ENCODE measurements at regions not wholly inside any gene's neighbourhood (a gene's known extent, or its start where the extent isn't known, plus 50 kb on each side); places are given as distances from the start of the nearest gene placed in this dataset.

GRCh38 chr6:167502471-167502870, 177.6 kb downstream of the TTLL2 start:
- Histone ChIP-seq H3K4me1 (ENCODE audit: insufficient read depth, low read length) (no peaks in the 10 kb centered on the region), H3K27ac (ENCODE audit: low read depth, low read length) (no peak overlapping the region), H3K79me2 (ENCODE audit: insufficient read depth, low read length) (no peaks in the 10 kb centered on the region), H2AFZ (ENCODE audit: low read length) (no peak overlapping the region), H3K36me3 (ENCODE audit: insufficient read depth, low read length) (no peaks in the 10 kb centered on the region), H3K4me2 (ENCODE audit: insufficient read depth, low read length) (no peak overlapping the region), H3K27me3 (ENCODE audit: insufficient read depth, low read length) (no peaks in the 10 kb centered on the region), H3K9me3 (ENCODE audit: low read depth, low read length) (no peaks in the 10 kb centered on the region), H3K4me3 (ENCODE audit: insufficient read depth, low read length) (no peak overlapping the region), H4K20me1 (ENCODE audit: insufficient read depth, low read length) (no peaks in the 10 kb centered on the region)
- DNase-seq (ENCODE audit: insufficient read length, low spot score, missing footprints) = no peak
- TF ChIP-seq, protein P1, sequence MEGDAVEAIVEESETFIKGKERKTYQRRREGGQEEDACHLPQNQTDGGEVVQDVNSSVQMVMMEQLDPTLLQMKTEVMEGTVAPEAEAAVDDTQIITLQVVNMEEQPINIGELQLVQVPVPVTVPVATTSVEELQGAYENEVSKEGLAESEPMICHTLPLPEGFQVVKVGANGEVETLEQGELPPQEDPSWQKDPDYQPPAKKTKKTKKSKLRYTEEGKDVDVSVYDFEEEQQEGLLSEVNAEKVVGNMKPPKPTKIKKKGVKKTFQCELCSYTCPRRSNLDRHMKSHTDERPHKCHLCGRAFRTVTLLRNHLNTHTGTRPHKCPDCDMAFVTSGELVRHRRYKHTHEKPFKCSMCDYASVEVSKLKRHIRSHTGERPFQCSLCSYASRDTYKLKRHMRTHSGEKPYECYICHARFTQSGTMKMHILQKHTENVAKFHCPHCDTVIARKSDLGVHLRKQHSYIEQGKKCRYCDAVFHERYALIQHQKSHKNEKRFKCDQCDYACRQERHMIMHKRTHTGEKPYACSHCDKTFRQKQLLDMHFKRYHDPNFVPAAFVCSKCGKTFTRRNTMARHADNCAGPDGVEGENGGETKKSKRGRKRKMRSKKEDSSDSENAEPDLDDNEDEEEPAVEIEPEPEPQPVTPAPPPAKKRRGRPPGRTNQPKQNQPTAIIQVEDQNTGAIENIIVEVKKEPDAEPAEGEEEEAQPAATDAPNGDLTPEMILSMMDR (IDR thresholded peaks at IDR 0.05; ENCODE audit: extremely low read depth, low read depth, low read length) = no peak

GRCh38 chr6:167504385-167504961, 179.6 kb downstream of the TTLL2 start:
- no peaks in the 10 kb centered on the region for H3K79me2 ChIP-seq (ENCODE audit: insufficient read depth, low read length)
- DNase-seq (ENCODE audit: insufficient read length, low spot score, missing footprints) = no peak
- H3K4me1 ChIP-seq (ENCODE audit: insufficient read depth, low read length) = no peaks in the 10 kb centered on the region
- H3K4me2 ChIP-seq (ENCODE audit: insufficient read depth, low read length) = no peak overlapping the region
- no peaks in the 10 kb centered on the region for H3K36me3 ChIP-seq (ENCODE audit: insufficient read depth, low read length)
- no peaks in the 10 kb centered on the region for H4K20me1 ChIP-seq (ENCODE audit: insufficient read depth, low read length)
- TF ChIP-seq, protein P1 (IDR thresholded peaks at IDR 0.05; ENCODE audit: extremely low read depth, low read depth, low read length) = no peak
- H3K9me3 ChIP-seq (ENCODE audit: low read depth, low read length) = no peaks in the 10 kb centered on the region
- no peak overlapping the region for H3K27ac ChIP-seq (ENCODE audit: low read depth, low read length)
- H3K27me3 ChIP-seq (ENCODE audit: insufficient read depth, low read length) = no peaks in the 10 kb centered on the region
- H2AFZ ChIP-seq (ENCODE audit: low read length) = no peak overlapping the region
- no peak overlapping the region for H3K4me3 ChIP-seq (ENCODE audit: insufficient read depth, low read length)

- Histone ChIP-seq H3K4me2 (ENCODE audit: insufficient read depth, low read length) (no peak overlapping the region), H3K4me1 (ENCODE audit: insufficient read depth, low read length) (no peaks in the 10 kb centered on the region), H2AFZ (ENCODE audit: low read length) (no peak overlapping the region), H4K20me1 (ENCODE audit: insufficient read depth, low read length) (no peaks in the 10 kb centered on the region), H3K27me3 (ENCODE audit: insufficient read depth, low read length) (no peaks in the 10 kb centered on the region), H3K27ac (ENCODE audit: low read depth, low read length) (no peak overlapping the region), H3K79me2 (ENCODE audit: insufficient read depth, low read length) (no peaks in the 10 kb centered on the region), H3K4me3 (ENCODE audit: insufficient read depth, low read length) (no peak overlapping the region), H3K9me3 (ENCODE audit: low read depth, low read length) (no peaks in the 10 kb centered on the region), H3K36me3 (ENCODE audit: insufficient read depth, low read length) (no peaks in the 10 kb centered on the region)
- TF ChIP-seq, protein P1 (IDR thresholded peaks at IDR 0.05; ENCODE audit: extremely low read depth, low read depth, low read length) = no peak
- DNase-seq (ENCODE audit: insufficient read length, low spot score, missing footprints) = no peak
Observed at GRCh38 chr6:167505199-167505598, 180.3 kb downstream of the TTLL2 start.

DNA sequence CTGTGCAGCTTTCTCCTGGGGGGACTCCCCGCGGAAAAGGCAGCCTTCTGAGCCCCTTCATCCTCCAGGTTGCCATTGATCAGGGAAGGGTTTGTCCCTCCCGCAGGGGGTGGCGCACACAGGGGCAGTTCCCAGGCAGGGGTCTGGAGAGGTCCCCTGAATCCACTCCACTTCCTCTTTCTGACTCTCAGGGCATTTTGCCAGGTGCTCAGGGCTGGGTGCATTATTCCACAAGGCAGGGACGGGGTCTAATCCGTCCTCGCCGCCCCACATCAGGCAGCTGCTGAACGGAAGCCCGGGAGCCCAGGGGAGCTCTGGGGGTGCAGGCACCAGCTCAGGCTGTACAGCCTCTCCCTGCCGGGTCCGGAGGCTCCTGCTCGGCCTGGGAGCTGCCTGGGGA, 180.9 kb downstream of the TTLL2 start:
- H3K27me3 ChIP-seq (ENCODE audit: insufficient read depth, low read length) = no peaks in the 10 kb centered on the region
- no peaks in the 10 kb centered on the region for H3K36me3 ChIP-seq (ENCODE audit: insufficient read depth, low read length)
- TF ChIP-seq, protein P1 (IDR thresholded peaks at IDR 0.05; ENCODE audit: extremely low read depth, low read depth, low read length) = no peak
- H3K4me3 ChIP-seq (ENCODE audit: insufficient read depth, low read length) = no peak overlapping the region
- no peak overlapping the region for H2AFZ ChIP-seq (ENCODE audit: low read length)
- H4K20me1 ChIP-seq (ENCODE audit: insufficient read depth, low read length) = no peaks in the 10 kb centered on the region
- no peaks in the 10 kb centered on the region for H3K9me3 ChIP-seq (ENCODE audit: low read depth, low read length)
- no peak overlapping the region for H3K4me2 ChIP-seq (ENCODE audit: insufficient read depth, low read length)
- H3K4me1 ChIP-seq (ENCODE audit: insufficient read depth, low read length) = no peaks in the 10 kb centered on the region
- no peak overlapping the region for H3K27ac ChIP-seq (ENCODE audit: low read depth, low read length)
- DNase-seq (ENCODE audit: insufficient read length, low spot score, missing footprints) = no peak
- no peaks in the 10 kb centered on the region for H3K79me2 ChIP-seq (ENCODE audit: insufficient read depth, low read length)

Data from osteoblast (primary cell).